ENCODE measurements at regions not wholly inside any gene's neighbourhood (a gene's known extent, or its start where the extent isn't known, plus 50 kb on each side); places are given as distances from the start of the nearest gene placed in this dataset.

- DNase-seq = no peak
- H3K36me3 ChIP-seq (replicated peaks; ENCODE audit: control insufficient read depth, insufficient read depth, low read length) = no peaks in the 10 kb centered on the region
- H3K4me3 ChIP-seq (ENCODE audit: insufficient read depth, low read depth, low read length) = no peak overlapping the region
- H3K27me3 ChIP-seq (ENCODE audit: control insufficient read depth, insufficient read depth, low read length) = no peaks in the 10 kb centered on the region
These were observed 1501.4 kb downstream of the TBC1D22A start for GRCh38 chr22:48263791-48264351.

- Histone ChIP-seq H3K27me3 (ENCODE audit: control insufficient read depth, insufficient read depth, low read length) (no peaks in the 10 kb centered on the region), H3K4me3 (ENCODE audit: insufficient read depth, low read depth, low read length) (no peak overlapping the region), H3K36me3 (replicated peaks; ENCODE audit: control insufficient read depth, insufficient read depth, low read length) (no peaks in the 10 kb centered on the region)
- DNase-seq = peak; percentile 61
These were observed 1500.9 kb downstream of the TBC1D22A start for GRCh38 chr22:48263431-48263765.

- DNase-seq = no peak
- Histone ChIP-seq H3K4me3 (ENCODE audit: insufficient read depth, low read depth, low read length) (no peak overlapping the region), H3K27me3 (ENCODE audit: control insufficient read depth, insufficient read depth, low read length) (no peaks in the 10 kb centered on the region), H3K36me3 (replicated peaks; ENCODE audit: control insufficient read depth, insufficient read depth, low read length) (no peaks in the 10 kb centered on the region)
These were observed 1500.4 kb downstream of the TBC1D22A start for GRCh38 chr22:48262596-48263430.

GRCh38 chr22:48261706-48262105 lies 1499.3 kb downstream of the TBC1D22A start:
- DNase-seq = no peak
- H3K36me3 ChIP-seq (replicated peaks; ENCODE audit: control insufficient read depth, insufficient read depth, low read length) = no peaks in the 10 kb centered on the region
- H3K27me3 ChIP-seq (ENCODE audit: control insufficient read depth, insufficient read depth, low read length) = no peaks in the 10 kb centered on the region
- H3K4me3 ChIP-seq (ENCODE audit: insufficient read depth, low read depth, low read length) = no peak overlapping the region

- H3K27me3 ChIP-seq (ENCODE audit: control insufficient read depth, insufficient read depth, low read length) = no peaks in the 10 kb centered on the region
- H3K36me3 ChIP-seq (replicated peaks; ENCODE audit: control insufficient read depth, insufficient read depth, low read length) = no peaks in the 10 kb centered on the region
- no peak for DNase-seq
- no peak overlapping the region for H3K4me3 ChIP-seq (ENCODE audit: insufficient read depth, low read depth, low read length)
These were observed 1498.7 kb downstream of the TBC1D22A start for GRCh38 chr22:48261048-48261621.

- Histone ChIP-seq H3K4me3 (ENCODE audit: insufficient read depth, low read depth, low read length) (no peak overlapping the region), H3K27me3 (ENCODE audit: control insufficient read depth, insufficient read depth, low read length) (no peaks in the 10 kb centered on the region), H3K36me3 (replicated peaks; ENCODE audit: control insufficient read depth, insufficient read depth, low read length) (no peaks in the 10 kb centered on the region)
- no peak for DNase-seq
These were observed 1497.7 kb downstream of the TBC1D22A start for GRCh38 chr22:48259991-48260670.

- DNase-seq = no peak
- Histone ChIP-seq H3K27me3 (ENCODE audit: control insufficient read depth, insufficient read depth, low read length) (no peaks in the 10 kb centered on the region), H3K4me3 (ENCODE audit: insufficient read depth, low read depth, low read length) (no peak overlapping the region), H3K36me3 (replicated peaks; ENCODE audit: control insufficient read depth, insufficient read depth, low read length) (no peaks in the 10 kb centered on the region)
These were observed 1496.4 kb downstream of the TBC1D22A start for GRCh38 chr22:48258811-48259210.

GRCh38 chr22:48258064-48258701 lies 1495.7 kb downstream of the TBC1D22A start:
- no peak overlapping the region for H3K4me3 ChIP-seq (ENCODE audit: insufficient read depth, low read depth, low read length)
- H3K36me3 ChIP-seq (replicated peaks; ENCODE audit: control insufficient read depth, insufficient read depth, low read length) = no peaks in the 10 kb centered on the region
- DNase-seq = no peak
- H3K27me3 ChIP-seq (ENCODE audit: control insufficient read depth, insufficient read depth, low read length) = no peaks in the 10 kb centered on the region

- DNase-seq = no peak
These were observed 1495.2 kb downstream of the TBC1D22A start for GRCh38 chr22:48257685-48258055.

GRCh38 chr22:48256776-48257684 lies 1494.6 kb downstream of the TBC1D22A start:
- no peak overlapping the region for H3K4me3 ChIP-seq (ENCODE audit: insufficient read depth, low read depth, low read length)
- H3K36me3 ChIP-seq (replicated peaks; ENCODE audit: control insufficient read depth, insufficient read depth, low read length) = no peaks in the 10 kb centered on the region
- no peak for DNase-seq
- H3K27me3 ChIP-seq (ENCODE audit: control insufficient read depth, insufficient read depth, low read length) = no peaks in the 10 kb centered on the region

More at GRCh38 chr22:48257685-48258055, 1495.2 kb downstream of the TBC1D22A start:
- Histone ChIP-seq H3K4me3 (ENCODE audit: insufficient read depth, low read depth, low read length) (no peak overlapping the region), H3K27me3 (ENCODE audit: control insufficient read depth, insufficient read depth, low read length) (no peaks in the 10 kb centered on the region), H3K36me3 (replicated peaks; ENCODE audit: control insufficient read depth, insufficient read depth, low read length) (no peaks in the 10 kb centered on the region)

GRCh38 chr22:48256041-48256739 lies 1493.7 kb downstream of the TBC1D22A start:
- DNase-seq = no peak
- Histone ChIP-seq H3K27me3 (ENCODE audit: control insufficient read depth, insufficient read depth, low read length) (no peaks in the 10 kb centered on the region), H3K4me3 (ENCODE audit: insufficient read depth, low read depth, low read length) (no peak overlapping the region), H3K36me3 (replicated peaks; ENCODE audit: control insufficient read depth, insufficient read depth, low read length) (no peaks in the 10 kb centered on the region)

GRCh38 chr22:48254311-48254873 lies 1491.9 kb downstream of the TBC1D22A start:
- H3K36me3 ChIP-seq (replicated peaks; ENCODE audit: control insufficient read depth, insufficient read depth, low read length) = no peaks in the 10 kb centered on the region
- 0 out of 2 replicates have a peak, but pooled peaks cover 1% of the 10 kb centered on the region for H3K27me3 ChIP-seq (ENCODE audit: control insufficient read depth, insufficient read depth, low read length)
- no peak overlapping the region for H3K4me3 ChIP-seq (ENCODE audit: insufficient read depth, low read depth, low read length)
- DNase-seq = peak; percentile 72

GRCh38 chr22:48253573-48253972 lies 1491.1 kb downstream of the TBC1D22A start:
- no peak for DNase-seq
- no peaks in the 10 kb centered on the region for H3K36me3 ChIP-seq (replicated peaks; ENCODE audit: control insufficient read depth, insufficient read depth, low read length)

More at GRCh38 chr22:48253573-48253972, 1491.1 kb downstream of the TBC1D22A start:
- H3K4me3 ChIP-seq (ENCODE audit: insufficient read depth, low read depth, low read length) = no peak overlapping the region
- H3K27me3 ChIP-seq (ENCODE audit: control insufficient read depth, insufficient read depth, low read length) = 0 out of 2 replicates have a peak, but pooled peaks cover 1% of the 10 kb centered on the region

Measured in H7 (cell line).